H1 (cell line): ENCODE measurements at regions not wholly inside any gene's neighbourhood (a gene's known extent, or its start where the extent isn't known, plus 50 kb on each side); places are given as distances from the start of the nearest gene placed in this dataset.

Source experiments
- CTCF ChIA-PET: fragments of 300-600 bp; sonication (Branson Sonifier 250); formaldehyde crosslinking; loops from one replicate; lab custom pipeline; 2021; ENCODE audit not compliant: partially characterized antibody; lab: Charles Lee
- POLR2A ChIA-PET: fragments of 300-600 bp; sonication (Branson Sonifier 250); formaldehyde crosslinking; loops from one replicate; lab custom pipeline; 2021; ENCODE audit warnings: inconsistent platforms; ENCODE audit not compliant: partially characterized antibody; lab: Charles Lee
- DNase-seq, 2 experiments: peaks; one replicate each; pipeline versions ENCODE4 v3.0.0 to v3.0.0-alpha.2; 2010 to 2022; ENCODE audit warnings: low spot score in 2 of 2, low read depth in 1 of 2, mixed read lengths in 1 of 2
- FAIRE-seq: peaks from 2 replicates; lab custom pipeline; 2011; peaks lifted over from hg19 to GRCh38; lab: Jason Lieb, UNC
- H2AFZ ChIP-seq: 2 replicates; pipeline ENCODE4 v1.8.1; 2012; ENCODE audit warnings: low read length, inconsistent platforms
- H2AK5ac ChIP-seq: 2 replicates; pipeline ENCODE4 v1.6.1; 2013; ENCODE audit warnings: low read depth, low read length
- H2BK120ac ChIP-seq: replicated peaks from 2 replicates; pipeline ENCODE3; 2013; ENCODE audit warnings: low read depth, low read length, inconsistent platforms
- H2BK12ac ChIP-seq: 2 replicates; pipeline ENCODE4 v1.6.1; 2013; ENCODE audit warnings: low read depth, low read length
- H2BK15ac ChIP-seq: 2 replicates; pipeline ENCODE4 v1.6.1; 2013; ENCODE audit warnings: low read length
- H2BK20ac ChIP-seq: 2 replicates; pipeline ENCODE4 v1.6.1; 2013; ENCODE audit warnings: low read length
- H2BK5ac ChIP-seq: 2 replicates; pipeline ENCODE4 v1.6.1; 2013; ENCODE audit warnings: low read depth, low read length
- H3K14ac ChIP-seq: 2 replicates; pipeline ENCODE4 v1.6.1; 2013; ENCODE audit warnings: inconsistent platforms; ENCODE audit not compliant: insufficient read length
- H3K18ac ChIP-seq: 2 replicates; pipeline ENCODE4 v1.6.1; 2013; ENCODE audit warnings: low read length; ENCODE audit errors: extremely low read depth
- H3K23ac ChIP-seq: 2 replicates; pipeline ENCODE4 v1.6.1; 2013; ENCODE audit warnings: inconsistent platforms; ENCODE audit not compliant: insufficient read length
- H3K23me2 ChIP-seq: 2 replicates; pipeline ENCODE4 v1.6.1; 2013; ENCODE audit warnings: low read depth, low read length
- H3K27ac ChIP-seq: 2 replicates; pipeline ENCODE4 v1.6.1; 2011; ENCODE audit warnings: low read depth, low read length, inconsistent platforms
- H3K27me3 ChIP-seq, 4 experiments: replicated peaks in 1 of 4; 1 replicate in 1 of 4; 2 replicates in 3 of 4; pipeline versions ENCODE4 v1.6.1 to v1.8.1; 2011 to 2013; ENCODE audit warnings: low read length in 3 of 4, mild to moderate bottlenecking in 3 of 4, inconsistent platforms in 2 of 4, mixed read lengths in 2 of 4, moderate library complexity in 1 of 4; ENCODE audit not compliant: control insufficient read depth in 3 of 4, insufficient read depth in 3 of 4; ENCODE audit errors: extremely low read depth in 1 of 4
- H3K36me3 ChIP-seq, 4 experiments: 2 replicates each; pipeline versions ENCODE4 v1.6.1 to v1.8.1; 2011 to 2013; ENCODE audit warnings: mild to moderate bottlenecking in 4 of 4, low read length in 3 of 4, moderate library complexity in 2 of 4, control low read depth in 1 of 4, inconsistent platforms in 1 of 4; ENCODE audit not compliant: insufficient read depth in 4 of 4, control insufficient read depth in 2 of 4
- H3K4ac ChIP-seq: replicated peaks from 2 replicates; pipeline ENCODE3; 2013; ENCODE audit warnings: low read length, low read depth, mixed read lengths, inconsistent platforms; ENCODE audit not compliant: insufficient read length
- H3K4me1 ChIP-seq, 4 experiments: replicated peaks in 1 of 4; 1 replicate in 1 of 4; 2 replicates in 3 of 4; pipeline versions ENCODE4 v1.6.1 to v1.8.1; 2011 to 2013; ENCODE audit warnings: low read length in 3 of 4, inconsistent platforms in 2 of 4, mixed read lengths in 1 of 4; ENCODE audit not compliant: insufficient read depth in 4 of 4, control insufficient read depth in 3 of 4
- H3K4me2 ChIP-seq, 2 experiments: 2 replicates each; pipeline versions ENCODE4 v1.6.1 to v1.8.1; 2011 to 2013; ENCODE audit warnings: low read depth in 2 of 2, low read length in 2 of 2, control low read depth in 1 of 2, inconsistent platforms in 1 of 2, mild to moderate bottlenecking in 1 of 2; ENCODE audit not compliant: insufficient read depth in 1 of 2
- H3K4me3 ChIP-seq, 4 experiments: fragments of 200-600, 300-600 bp in 1 of 4; sonication (generic), shearing (Covaris generic), sonication (Bioruptor Twin) in 1 of 4; 2 replicates each; pipeline versions ENCODE4 v1.5.1 to v1.8.1; 2011 to 2016; ENCODE audit warnings: low read length in 4 of 4, low read depth in 3 of 4, control low read depth in 2 of 4, inconsistent platforms in 2 of 4, mild to moderate bottlenecking in 2 of 4, mixed read lengths in 1 of 4, moderate library complexity in 1 of 4; ENCODE audit not compliant: insufficient read depth in 2 of 4; ENCODE audit errors: extremely low read depth in 1 of 4
- H3K56ac ChIP-seq: replicated peaks from 2 replicates; pipeline ENCODE3; 2013; ENCODE audit warnings: low read depth, mild to moderate bottlenecking, mixed read lengths, low read length, inconsistent platforms; ENCODE audit not compliant: insufficient read length
- H3K79me1 ChIP-seq: 2 replicates; pipeline ENCODE4 v1.6.1; 2013; ENCODE audit warnings: low read depth, low read length, control low read depth
- H3K79me2 ChIP-seq, 2 experiments: 2 replicates each; pipeline versions ENCODE4 v1.6.1 to v1.8.1; 2012 to 2013; ENCODE audit warnings: low read length in 2 of 2, mild to moderate bottlenecking in 2 of 2, inconsistent platforms in 1 of 2; ENCODE audit not compliant: insufficient read depth in 2 of 2, control insufficient read depth in 1 of 2
- H3K9ac ChIP-seq, 4 experiments: replicated peaks in 1 of 4; 1 replicate in 1 of 4; 2 replicates in 3 of 4; pipeline versions ENCODE4 v1.6.1 to v1.8.1; 2011 to 2013; ENCODE audit warnings: low read depth in 3 of 4, low read length in 3 of 4, control low read depth in 2 of 4, mild to moderate bottlenecking in 2 of 4, moderate library complexity in 2 of 4, inconsistent platforms in 1 of 4; ENCODE audit errors: extremely low read depth in 1 of 4
- H3K9me3 ChIP-seq, 2 experiments: 2 replicates each; pipeline versions ENCODE4 v1.6.1 to v1.8.1; 2012 to 2013; ENCODE audit warnings: mild to moderate bottlenecking in 2 of 2, moderate library complexity in 2 of 2, control low read depth in 1 of 2, inconsistent platforms in 1 of 2, low read depth in 1 of 2, low read length in 1 of 2, mixed read lengths in 1 of 2; ENCODE audit not compliant: insufficient read depth in 2 of 2
- H4K20me1 ChIP-seq, 2 experiments: replicated peaks in 1 of 2; 2 replicates each; pipeline versions ENCODE3 to v1.8.1; 2011 to 2013; ENCODE audit warnings: inconsistent platforms in 2 of 2, low read length in 2 of 2, mild to moderate bottlenecking in 1 of 2; ENCODE audit not compliant: insufficient read depth in 2 of 2, control insufficient read depth in 1 of 2
- H4K5ac ChIP-seq: 2 replicates; pipeline ENCODE4 v1.6.1; 2013; ENCODE audit warnings: low read length, low read depth, mixed read lengths, inconsistent platforms; ENCODE audit not compliant: insufficient read length
- H4K8ac ChIP-seq: 2 replicates; pipeline ENCODE4 v1.8.0; 2013; ENCODE audit warnings: mild to moderate bottlenecking, moderate library complexity, low read length, inconsistent platforms; ENCODE audit not compliant: insufficient read depth; ENCODE audit errors: extremely low read depth
- H4K91ac ChIP-seq: replicated peaks from 2 replicates; pipeline ENCODE3; 2013; ENCODE audit warnings: low read length, mixed read lengths, inconsistent platforms; ENCODE audit not compliant: insufficient read length
- ATF3 ChIP-seq: IDR thresholded peaks from 2 replicates; pipeline ENCODE4 v1.6.1; 2011; ENCODE audit warnings: low read depth, mild to moderate bottlenecking, low read length; ENCODE audit not compliant: insufficient read depth
- BRCA1 ChIP-seq: IDR thresholded peaks from 2 replicates; pipeline ENCODE4 v1.6.1; 2012; ENCODE audit warnings: low read depth, low read length, improper control_type of control experiment
- EGR1 ChIP-seq: IDR thresholded peaks from 2 replicates; pipeline ENCODE4 v1.6.1; 2011; ENCODE audit warnings: low read depth, low read length, borderline replicate concordance
- NRF1 ChIP-seq: IDR thresholded peaks from 2 replicates; pipeline ENCODE4 v1.6.1; 2011; ENCODE audit warnings: mild to moderate bottlenecking, low read depth, low read length, improper control_type of control experiment
- POLR2A ChIP-seq, 2 experiments: IDR thresholded peaks; 1 replicate in 1 of 2; 2 replicates in 1 of 2; pipeline ENCODE4 v1.6.1; 2011; ENCODE audit warnings: low read depth in 2 of 2, low read length in 2 of 2, mild to moderate bottlenecking in 2 of 2; ENCODE audit errors: control extremely low read depth in 1 of 2
- RBBP5 ChIP-seq: IDR thresholded peaks from 2 replicates; pipeline ENCODE4 v1.7.1; 2012; ENCODE audit warnings: low read depth, mild to moderate bottlenecking, inconsistent platforms, low read length, moderate library complexity, borderline replicate concordance
- RFX5 ChIP-seq: IDR thresholded peaks from 2 replicates; pipeline ENCODE4 v1.6.1; 2011; ENCODE audit warnings: low read depth, low read length, improper control_type of control experiment, borderline replicate concordance
- SIN3A ChIP-seq, 2 experiments: IDR thresholded peaks in 1 of 2; conservative IDR thresholded peaks in 1 of 2; 2 replicates each; pipeline ENCODE4 v1.6.1; 2011 to 2012; ENCODE audit warnings: low read length in 2 of 2, improper control_type of control experiment in 1 of 2, low read depth in 1 of 2, mild to moderate bottlenecking in 1 of 2
- SP1 ChIP-seq: IDR thresholded peaks from 2 replicates; pipeline ENCODE4 v1.6.1; 2011; ENCODE audit warnings: low read depth, low read length
- SRF ChIP-seq: IDR thresholded peaks from 2 replicates; pipeline ENCODE4 v1.6.1; 2011; ENCODE audit warnings: mild to moderate bottlenecking, low read depth, low read length, moderate library complexity
- TAF1 ChIP-seq: IDR thresholded peaks from 2 replicates; pipeline ENCODE4 v1.6.1; 2011; ENCODE audit warnings: mild to moderate bottlenecking, low read depth, low read length

DNA sequence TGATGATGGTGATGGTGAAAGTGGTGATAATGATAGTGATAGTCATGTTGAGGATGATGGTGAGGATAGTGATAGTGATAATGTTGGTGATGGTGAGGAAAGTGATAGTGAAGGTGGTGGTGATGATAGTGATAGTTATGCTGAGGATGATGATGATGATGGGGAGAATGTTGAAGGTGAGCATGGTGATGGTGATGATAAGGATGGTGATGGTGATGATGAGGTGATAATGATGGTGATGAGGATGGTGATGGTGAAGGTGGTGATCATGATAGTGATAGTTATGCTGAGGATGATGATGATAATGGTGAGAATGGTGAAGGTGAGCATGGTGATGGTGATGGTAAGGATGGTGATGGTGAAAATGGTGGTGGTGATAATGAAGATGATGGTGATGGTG is 64.9 kb upstream of the ZNF337 start:
- POLR2A ChIA-PET = no interaction called here
- H3K14ac ChIP-seq = no peak overlapping the region

More for the DNA sequence above, 64.9 kb upstream of the ZNF337 start:
- Histone ChIP-seq H2AFZ (no peak overlapping the region), H3K23ac (no peak overlapping the region), H3K36me3 (no peaks in the 10 kb centered on the region), H2BK20ac (no peak overlapping the region), H2AK5ac (0 out of 2 replicates have a peak overlapping the region, but pooled peaks have one; percentile 53), H3K9ac (no peak overlapping the region), H2BK15ac (no peak overlapping the region), H2BK120ac (no peak overlapping the region), H4K8ac (no peak overlapping the region), H4K20me1 (no peaks in the 10 kb centered on the region), H3K79me1 (no peaks in the 10 kb centered on the region), H3K18ac (no peak overlapping the region), H3K56ac (no peak overlapping the region), H3K4me3 (no peak overlapping the region), H2BK5ac (no peak overlapping the region), H3K23me2 (peaks cover 5% of the 10 kb centered on the region; the same call in 1 of the 2 replicates), H3K27ac (no peak overlapping the region), H3K27me3 (no peaks in the 10 kb centered on the region), H3K9me3 (peaks cover 4 to 14% of the 10 kb centered on the region in 2 experiments; a peak in 3 of 4 replicates), H4K91ac (no peak overlapping the region), H2BK12ac (no peak overlapping the region), H3K4ac (no peak overlapping the region), H3K79me2 (no peaks in the 10 kb centered on the region), H3K4me2 (no peak overlapping the region), H3K4me1 (no peaks in the 10 kb centered on the region), H4K5ac (no peak overlapping the region)
- DNase-seq (no peak), FAIRE-seq (no peak)
- TF ChIP-seq RFX5 = no peak
- no peak for TF ChIP-seq TAF1
- no peak for TF ChIP-seq POLR2A (IDR thresholded peaks at IDR 0.05; ENCODE audit: control extremely low read depth in 1 of 2, low read depth in 2 of 2, low read length in 2 of 2)
- TF ChIP-seq EGR1 = no peak
- TF ChIP-seq SRF = no peak
- TF ChIP-seq RBBP5 = no peak
- no peak for TF ChIP-seq SIN3A (conservative IDR thresholded peaks at IDR 0.05 in 1 of 2, IDR thresholded peaks at IDR 0.05 in 1 of 2; ENCODE audit: low read depth in 1 of 2, low read length in 2 of 2)
- TF ChIP-seq NRF1 = no peak
- TF ChIP-seq SP1 = no peak
- no peak for TF ChIP-seq ATF3
- no peak for TF ChIP-seq BRCA1
- CTCF ChIA-PET = no interaction called here
